ENCODE measurements at regions not wholly inside any gene's neighbourhood (a gene's known extent, or its start where the extent isn't known, plus 50 kb on each side); places are given as distances from the start of the nearest gene placed in this dataset.

DNA sequence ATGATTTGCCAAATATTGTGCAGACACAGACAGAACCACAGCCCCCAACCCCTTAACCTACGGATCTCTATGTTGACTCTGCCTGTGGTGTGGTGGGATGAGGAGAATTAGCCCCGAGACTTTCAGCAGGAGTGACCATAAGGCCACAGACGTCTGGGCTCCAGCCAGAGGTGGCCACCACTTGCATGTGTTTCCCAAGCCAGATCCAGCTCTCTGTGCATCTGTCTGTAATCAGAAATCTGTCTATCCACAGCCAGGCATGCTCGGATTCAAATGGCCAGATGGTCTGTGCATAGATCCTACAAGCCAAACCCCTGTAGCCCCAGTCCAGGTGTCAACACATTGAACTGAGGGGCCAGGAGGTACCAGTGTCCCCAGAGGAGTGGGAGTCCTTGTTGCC, 140.6 kb downstream of the SYF2 start:
- Histone ChIP-seq H4K5ac (ENCODE audit: insufficient read length, low read depth, low read length) (no peak overlapping the region), H3K79me1 (ENCODE audit: insufficient read depth, low read depth, low read length, poor library complexity, severe bottlenecking) (no peaks in the 10 kb centered on the region), H4K8ac (replicated peaks; ENCODE audit: insufficient read length, low read depth, low read length) (no peak overlapping the region), H2AK5ac (ENCODE audit: insufficient read length, low read length) (no peak overlapping the region), H3K79me2 (ENCODE audit: insufficient read depth, low read length) (no peaks in the 10 kb centered on the region), H3K14ac (ENCODE audit: insufficient read depth, low read length) (no peak overlapping the region), H3K4me2 (ENCODE audit: insufficient read depth, insufficient read length, low read length) (no peak overlapping the region), H3K56ac (ENCODE audit: insufficient read length, low read depth, low read length) (no peak overlapping the region), H4K20me1 (ENCODE audit: control insufficient read depth, insufficient read depth, insufficient read length) (no peaks in the 10 kb centered on the region), H2BK120ac (ENCODE audit: low read depth, low read length, poor library complexity, severe bottlenecking) (no peak overlapping the region), H2BK12ac (ENCODE audit: insufficient read length, low read depth, low read length) (no peak overlapping the region), H3K18ac (ENCODE audit: insufficient read length, low read depth, low read length) (no peak overlapping the region), H2BK15ac (ENCODE audit: low read depth, low read length) (no peak overlapping the region), H3K9ac (ENCODE audit: extremely low read depth, insufficient read length, low read length) (no peak overlapping the region), H3T11ph (ENCODE audit: low read length) (no peak overlapping the region), H2BK20ac (ENCODE audit: low read depth, low read length, poor library complexity, severe bottlenecking) (no peak overlapping the region), H3K23ac (ENCODE audit: insufficient read length, low read depth, low read length) (no peak overlapping the region), H3K9me3 (ENCODE audit: control insufficient read depth, low read depth, low read length) (no peaks in the 10 kb centered on the region), H2BK5ac (ENCODE audit: insufficient read length, low read length) (no peak overlapping the region), H3K27me3 (ENCODE audit: insufficient read depth, low read length) (no peaks in the 10 kb centered on the region), H3K27ac (ENCODE audit: insufficient read length, low read depth, low read length) (no peak overlapping the region), H3K23me2 (ENCODE audit: insufficient read length, low read depth, low read length, poor library complexity, severe bottlenecking) (no peaks in the 10 kb centered on the region), H2AFZ (ENCODE audit: low read length) (no peak overlapping the region), H4K91ac (ENCODE audit: insufficient read length, low read depth, low read length) (no peak overlapping the region), H3K4me1 (ENCODE audit: insufficient read depth, low read length) (no peaks in the 10 kb centered on the region), H3K4ac (ENCODE audit: low read depth, low read length) (no peak overlapping the region)
- WGBS (ENCODE audit: extremely low coverage, insufficient read length, low lambda C conversion rate): no CpG with 5 or more reads among the region's 4 CpGs
- Mint-ChIP-seq H3K9me3 (peaks cover 0 to 3% of the 10 kb centered on the region in 2 experiments; a peak in 2 of 5 replicates), H3K27ac (peak overlapping the region in 1 of 3 experiments; percentile 47; a peak in 1 of 7 replicates), H3K4me1 (peaks cover 7 to 17% of the 10 kb centered on the region in 2 experiments), H3K4me3 (no peak overlapping the region), H3K36me3 (ENCODE audit: insufficient read depth in 1 of 3, low read depth in 3 of 3) (no peaks in the 10 kb centered on the region; a peak in 1 of 7 replicates), H3K27me3 (ENCODE audit: low read depth) (peaks cover 4% of the 10 kb centered on the region)
- TF ChIP-seq, protein P1, sequence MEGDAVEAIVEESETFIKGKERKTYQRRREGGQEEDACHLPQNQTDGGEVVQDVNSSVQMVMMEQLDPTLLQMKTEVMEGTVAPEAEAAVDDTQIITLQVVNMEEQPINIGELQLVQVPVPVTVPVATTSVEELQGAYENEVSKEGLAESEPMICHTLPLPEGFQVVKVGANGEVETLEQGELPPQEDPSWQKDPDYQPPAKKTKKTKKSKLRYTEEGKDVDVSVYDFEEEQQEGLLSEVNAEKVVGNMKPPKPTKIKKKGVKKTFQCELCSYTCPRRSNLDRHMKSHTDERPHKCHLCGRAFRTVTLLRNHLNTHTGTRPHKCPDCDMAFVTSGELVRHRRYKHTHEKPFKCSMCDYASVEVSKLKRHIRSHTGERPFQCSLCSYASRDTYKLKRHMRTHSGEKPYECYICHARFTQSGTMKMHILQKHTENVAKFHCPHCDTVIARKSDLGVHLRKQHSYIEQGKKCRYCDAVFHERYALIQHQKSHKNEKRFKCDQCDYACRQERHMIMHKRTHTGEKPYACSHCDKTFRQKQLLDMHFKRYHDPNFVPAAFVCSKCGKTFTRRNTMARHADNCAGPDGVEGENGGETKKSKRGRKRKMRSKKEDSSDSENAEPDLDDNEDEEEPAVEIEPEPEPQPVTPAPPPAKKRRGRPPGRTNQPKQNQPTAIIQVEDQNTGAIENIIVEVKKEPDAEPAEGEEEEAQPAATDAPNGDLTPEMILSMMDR (conservative IDR thresholded peaks at IDR 0.05): no peak
- DNase-seq: no peak

All from H9 (cell line).